ENCODE measurements at regions not wholly inside any gene's neighbourhood (a gene's known extent, or its start where the extent isn't known, plus 50 kb on each side); places are given as distances from the start of the nearest gene placed in this dataset.
"Not testable (repeated sequence)": the region's sequence is repeated elsewhere in the genome, so short reads cannot be mapped to it uniquely, and the experiment has no call there.

- Histone ChIP-seq H3K36me3 (no peaks in the 10 kb centered on the region), H3K27me3 (no peaks in the 10 kb centered on the region), H3K9me3 (no peaks in the 10 kb centered on the region), H3K4me1 (no peaks in the 10 kb centered on the region), H3K27ac (no peak overlapping the region), H3K4me3 (no peak overlapping the region)
- no peak for DNase-seq
- TF ChIP-seq, protein P1, sequence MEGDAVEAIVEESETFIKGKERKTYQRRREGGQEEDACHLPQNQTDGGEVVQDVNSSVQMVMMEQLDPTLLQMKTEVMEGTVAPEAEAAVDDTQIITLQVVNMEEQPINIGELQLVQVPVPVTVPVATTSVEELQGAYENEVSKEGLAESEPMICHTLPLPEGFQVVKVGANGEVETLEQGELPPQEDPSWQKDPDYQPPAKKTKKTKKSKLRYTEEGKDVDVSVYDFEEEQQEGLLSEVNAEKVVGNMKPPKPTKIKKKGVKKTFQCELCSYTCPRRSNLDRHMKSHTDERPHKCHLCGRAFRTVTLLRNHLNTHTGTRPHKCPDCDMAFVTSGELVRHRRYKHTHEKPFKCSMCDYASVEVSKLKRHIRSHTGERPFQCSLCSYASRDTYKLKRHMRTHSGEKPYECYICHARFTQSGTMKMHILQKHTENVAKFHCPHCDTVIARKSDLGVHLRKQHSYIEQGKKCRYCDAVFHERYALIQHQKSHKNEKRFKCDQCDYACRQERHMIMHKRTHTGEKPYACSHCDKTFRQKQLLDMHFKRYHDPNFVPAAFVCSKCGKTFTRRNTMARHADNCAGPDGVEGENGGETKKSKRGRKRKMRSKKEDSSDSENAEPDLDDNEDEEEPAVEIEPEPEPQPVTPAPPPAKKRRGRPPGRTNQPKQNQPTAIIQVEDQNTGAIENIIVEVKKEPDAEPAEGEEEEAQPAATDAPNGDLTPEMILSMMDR (IDR thresholded peaks at IDR 0.05): no peak
- intact Hi-C loops (cut with DNase I; ENCODE audit: low total_unique reads): no loop called here
These were observed 498.6 kb upstream of the TLE4 start for GRCh38 chr9:79073201-79073600.

GRCh38 chr9:79080536-79080935, 491.2 kb upstream of the TLE4 start:
- Histone ChIP-seq H3K36me3 (no peaks in the 10 kb centered on the region), H3K27me3 (no peaks in the 10 kb centered on the region), H3K9me3 (no peaks in the 10 kb centered on the region), H3K4me3 (no peak overlapping the region), H3K4me1 (no peaks in the 10 kb centered on the region), H3K27ac (no peak overlapping the region)
- TF ChIP-seq, protein P1 (IDR thresholded peaks at IDR 0.05): no peak
- no peak for DNase-seq
- intact Hi-C loops (cut with DNase I; ENCODE audit: low total_unique reads): no loop called here

- intact Hi-C loops (cut with DNase I; ENCODE audit: low total_unique reads): no loop called here
- H3K27ac ChIP-seq: no peak overlapping the region
- H3K36me3 ChIP-seq: no peaks in the 10 kb centered on the region
These were observed 488.1 kb upstream of the TLE4 start for GRCh38 chr9:79083621-79084020.

DNA sequence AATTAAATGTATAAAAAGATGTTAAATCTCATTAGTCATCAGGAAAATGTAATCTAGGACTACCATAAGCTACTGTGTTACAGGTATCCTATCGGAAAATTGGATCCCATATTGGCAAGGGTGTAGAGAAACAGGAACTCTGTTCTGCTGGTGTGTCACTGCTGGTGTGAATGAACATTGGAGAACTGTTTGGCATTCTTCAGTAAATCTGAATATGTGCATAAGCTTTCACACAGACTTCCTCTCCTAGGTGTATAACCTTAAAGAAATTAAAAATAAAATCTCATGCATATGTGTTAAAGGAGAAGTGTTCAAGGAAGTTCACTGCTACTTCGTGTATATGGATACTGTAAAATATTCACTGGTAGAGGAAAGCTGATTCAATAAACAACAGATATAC, 484.6 kb upstream of the TLE4 start:
- Histone ChIP-seq H3K36me3 (no peaks in the 10 kb centered on the region), H3K4me3 (no peak overlapping the region), H3K4me1 (no peaks in the 10 kb centered on the region), H3K27ac (no peak overlapping the region), H3K27me3 (no peaks in the 10 kb centered on the region), H3K9me3 (no peaks in the 10 kb centered on the region)
- DNase-seq: no peak
- TF ChIP-seq, protein P1 (IDR thresholded peaks at IDR 0.05): no peak
- intact Hi-C loops (cut with DNase I; ENCODE audit: low total_unique reads): no loop called here

More at GRCh38 chr9:79083621-79084020, 488.1 kb upstream of the TLE4 start:
- TF ChIP-seq, protein P1 (IDR thresholded peaks at IDR 0.05): no peak
- no peak overlapping the region for H3K4me3 ChIP-seq
- no peak for DNase-seq
- H3K27me3 ChIP-seq: no peaks in the 10 kb centered on the region
- no peaks in the 10 kb centered on the region for H3K4me1 ChIP-seq
- no peaks in the 10 kb centered on the region for H3K9me3 ChIP-seq

DNA sequence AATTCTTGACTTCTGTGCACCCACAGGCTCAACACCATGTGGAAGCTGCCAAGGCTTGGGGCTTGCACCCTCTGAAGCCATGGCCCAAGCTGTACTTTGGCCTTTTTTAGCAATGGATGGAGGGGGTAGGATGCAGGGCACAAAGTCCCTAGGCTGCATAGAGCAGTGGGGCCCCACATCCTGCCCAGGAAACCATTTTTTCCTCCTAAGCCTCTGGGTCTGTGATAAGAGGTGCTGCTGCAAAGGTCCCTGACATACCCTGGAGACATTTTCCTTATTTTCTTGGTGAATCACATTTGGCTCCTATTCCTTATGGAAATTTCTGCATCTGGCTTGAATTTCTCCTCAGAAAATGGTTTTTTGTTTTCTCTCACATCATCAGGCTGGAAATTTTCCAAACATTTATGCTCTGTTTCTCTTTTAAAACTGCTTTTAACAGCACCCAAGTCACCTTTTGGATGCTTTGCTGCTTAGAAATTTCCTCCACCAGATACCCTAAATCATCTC, 482.7 kb upstream of the TLE4 start:
- no peaks in the 10 kb centered on the region for H3K4me1 ChIP-seq
- H3K9me3 ChIP-seq: no peaks in the 10 kb centered on the region
- H3K4me3 ChIP-seq: no peak overlapping the region
- TF ChIP-seq, protein P1 (IDR thresholded peaks at IDR 0.05): no peak
- H3K27ac ChIP-seq: no peak overlapping the region
- H3K27me3 ChIP-seq: no peaks in the 10 kb centered on the region
- no peak for DNase-seq
- no peaks in the 10 kb centered on the region for H3K36me3 ChIP-seq
- intact Hi-C loops (cut with DNase I; ENCODE audit: low total_unique reads): no loop called here

DNA sequence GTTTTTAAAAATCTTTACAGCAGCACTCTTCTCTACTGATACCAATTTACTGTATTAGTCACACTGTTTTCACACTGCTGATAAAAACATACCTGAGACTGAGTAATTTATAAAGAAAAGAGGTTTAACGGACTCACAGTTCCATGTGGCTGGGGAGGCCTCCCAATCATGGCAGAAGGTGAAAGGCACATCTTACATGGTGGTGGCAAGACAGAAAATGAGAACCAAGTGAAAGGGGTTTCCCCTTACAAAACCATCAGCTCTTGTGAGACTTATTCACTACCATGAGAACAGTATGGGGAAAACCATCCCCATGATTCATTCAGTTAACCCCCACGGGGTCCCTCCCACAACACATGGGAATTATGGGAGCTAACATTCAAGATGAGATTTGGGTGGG, 481.9 kb upstream of the TLE4 start:
- intact Hi-C loops (cut with DNase I; ENCODE audit: low total_unique reads); H3K9me3 ChIP-seq; H3K4me3 ChIP-seq; H3K27me3 ChIP-seq; H3K27ac ChIP-seq; H3K36me3 ChIP-seq; DNase-seq; H3K4me1 ChIP-seq: not testable (repeated sequence)

DNA sequence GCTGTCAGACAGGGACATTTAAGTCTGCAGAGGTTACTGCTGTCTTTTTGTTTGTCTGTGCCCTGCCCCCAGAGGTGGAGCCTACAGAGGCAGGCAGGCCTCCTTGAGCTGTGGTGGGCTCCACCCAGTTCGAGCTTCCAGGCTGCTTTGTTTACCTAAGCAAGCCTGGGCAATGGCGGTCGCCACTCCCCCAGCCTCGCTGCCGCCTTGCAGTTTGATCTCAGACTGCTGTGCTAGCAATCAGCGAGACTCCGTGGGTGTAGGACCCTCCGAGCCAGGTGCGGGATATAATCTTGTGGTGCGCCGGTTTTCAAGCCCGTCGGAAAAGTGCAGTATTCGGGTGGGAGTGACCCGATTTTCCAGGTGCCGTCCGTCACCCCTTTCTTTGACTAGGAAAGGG, 468.5 kb upstream of the TLE4 start:
- H3K4me3 ChIP-seq; H3K9me3 ChIP-seq; H3K27me3 ChIP-seq; DNase-seq; H3K36me3 ChIP-seq; intact Hi-C loops (cut with DNase I; ENCODE audit: low total_unique reads); H3K27ac ChIP-seq; H3K4me1 ChIP-seq: not testable (repeated sequence)
